ENCODE measurements at regions not wholly inside any gene's neighbourhood (a gene's known extent, or its start where the extent isn't known, plus 50 kb on each side); places are given as distances from the start of the nearest gene placed in this dataset.

DNA sequence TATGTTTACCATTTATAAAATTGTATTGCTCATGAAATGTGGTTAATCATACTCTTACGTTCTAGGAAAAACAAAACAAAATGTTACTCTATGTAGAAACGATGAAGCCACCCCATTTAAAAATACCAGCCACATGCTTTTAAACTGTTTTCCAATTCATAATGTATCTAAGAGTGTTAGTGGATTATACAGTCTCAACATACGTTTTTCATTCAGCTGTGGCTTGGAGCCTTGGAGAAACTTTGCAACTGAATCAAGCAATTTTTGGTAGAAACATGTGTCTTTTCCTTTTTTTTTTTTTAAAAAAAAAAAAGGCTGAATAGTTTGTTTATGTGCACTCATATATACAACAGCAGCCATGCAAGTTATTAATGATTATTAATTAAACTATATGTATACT is 378.0 kb upstream of the SEMA3D start:
- DNase-seq, result no peak

DNA sequence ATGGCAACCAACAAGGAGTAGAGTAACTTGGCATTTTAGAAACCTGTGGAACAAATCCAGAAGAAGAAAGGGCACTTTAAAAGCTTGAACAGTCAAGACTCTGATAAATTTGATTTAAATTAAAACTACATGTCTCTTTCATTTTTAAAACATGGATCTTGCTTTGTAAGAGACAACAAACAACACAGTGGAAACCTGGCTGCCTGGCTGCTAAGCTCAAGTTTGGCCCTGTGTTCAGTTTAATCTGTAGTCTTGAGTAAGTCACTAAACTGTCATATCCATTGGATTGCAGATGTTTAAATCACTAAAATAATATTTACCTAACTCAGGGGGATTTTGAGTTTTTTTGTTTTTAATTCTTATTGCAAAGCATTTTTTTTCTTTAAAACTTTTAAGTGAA is 374.9 kb upstream of the SEMA3D start:
- no peak for DNase-seq

DNA sequence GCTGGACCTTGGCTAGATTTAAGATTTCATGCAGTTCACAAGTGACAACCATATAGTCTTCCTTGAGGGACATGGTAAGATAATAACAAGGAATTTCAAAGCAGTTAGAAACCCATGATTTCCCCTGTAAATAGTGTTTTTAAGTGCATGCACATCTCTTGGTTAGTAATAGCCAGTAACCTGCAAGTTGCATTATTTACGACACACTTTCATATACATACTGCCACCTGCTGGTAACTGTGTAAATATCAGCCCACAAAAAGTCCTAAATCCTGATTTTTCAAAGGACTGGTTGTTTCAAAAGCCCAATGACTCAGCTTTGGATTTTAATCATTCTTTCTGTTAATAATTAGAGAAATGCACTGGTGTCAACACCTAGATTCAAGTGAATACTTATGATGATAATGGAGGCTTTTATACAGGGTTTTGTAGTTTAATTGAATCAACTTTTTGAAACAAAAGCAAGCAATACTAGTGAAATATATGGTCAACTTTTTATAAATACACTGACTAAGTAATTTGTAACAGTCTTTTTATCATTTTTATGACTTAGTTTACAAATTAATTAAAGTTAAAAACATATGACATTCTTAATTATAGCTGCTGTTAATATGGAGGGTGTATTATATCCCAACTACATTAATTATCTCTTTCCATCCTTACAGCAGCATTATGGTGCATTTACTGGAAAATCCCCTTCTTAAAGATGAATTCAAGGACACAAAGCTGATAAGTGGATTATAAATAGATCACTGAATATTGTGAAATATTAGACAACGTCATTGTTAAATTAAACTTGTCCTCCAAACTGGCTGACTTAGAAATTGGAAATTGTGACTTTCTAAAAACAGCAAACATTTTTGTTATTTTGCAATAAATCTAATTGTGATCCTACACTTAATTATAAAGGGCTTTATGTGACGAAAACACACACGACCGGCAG is 367.7 kb upstream of the SEMA3D start:
- peak; percentile 9 to 74 for DNase-seq

DNA sequence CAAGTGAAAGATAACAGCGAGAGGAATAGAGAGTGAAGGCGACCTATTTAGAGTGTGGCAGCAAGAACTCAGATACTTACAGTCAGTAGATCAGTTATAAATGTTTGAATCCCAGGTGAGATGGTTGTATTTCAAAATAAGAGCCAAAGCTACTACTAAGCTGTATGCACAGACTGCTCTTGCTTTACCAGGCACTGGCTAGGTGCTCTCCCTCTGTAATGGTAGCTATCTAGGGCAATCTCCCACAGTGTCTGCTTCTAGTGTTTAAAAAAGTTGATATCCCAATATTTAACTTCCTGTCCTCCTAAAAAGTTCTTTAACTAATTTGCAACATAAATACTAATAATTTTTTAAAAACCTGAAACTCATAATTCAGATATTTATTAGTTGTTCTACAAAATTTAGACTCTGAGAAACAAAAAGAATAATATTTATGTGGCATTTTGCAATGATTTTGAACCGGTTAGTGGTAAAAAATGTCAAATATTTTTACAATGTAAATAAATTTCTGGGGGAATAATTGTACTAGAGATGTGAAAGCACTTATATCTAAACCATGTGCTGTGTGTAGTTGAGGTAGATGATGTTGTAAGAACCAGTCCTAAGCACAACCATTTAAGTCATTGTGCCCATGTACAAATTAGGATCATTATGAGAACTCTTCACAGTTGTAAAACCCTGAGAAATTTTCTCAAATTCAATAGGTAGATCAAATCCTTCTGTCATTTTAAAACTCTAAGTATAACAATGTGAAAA is 349.3 kb upstream of the SEMA3D start:
- no peak for DNase-seq

DNA sequence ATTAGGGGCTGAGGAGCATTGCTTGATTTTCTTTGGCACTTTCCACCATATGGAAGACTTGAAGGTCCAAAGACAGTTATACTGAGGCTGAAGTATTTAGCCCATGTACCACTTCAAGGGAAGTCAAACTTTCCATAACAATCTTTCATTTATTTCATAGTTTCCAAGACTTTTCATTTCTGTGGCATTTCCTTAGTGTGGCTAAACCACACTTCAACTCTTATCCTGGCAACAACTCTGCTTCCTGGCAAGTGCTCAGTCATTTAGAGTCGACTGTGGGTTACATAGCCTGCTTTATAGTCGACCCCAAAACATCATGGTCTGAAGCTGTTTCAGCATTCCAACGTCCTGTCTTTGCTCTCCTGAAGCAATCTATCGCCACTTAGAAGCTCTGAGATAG is 343.0 kb upstream of the SEMA3D start:
- no peak for DNase-seq

DNA sequence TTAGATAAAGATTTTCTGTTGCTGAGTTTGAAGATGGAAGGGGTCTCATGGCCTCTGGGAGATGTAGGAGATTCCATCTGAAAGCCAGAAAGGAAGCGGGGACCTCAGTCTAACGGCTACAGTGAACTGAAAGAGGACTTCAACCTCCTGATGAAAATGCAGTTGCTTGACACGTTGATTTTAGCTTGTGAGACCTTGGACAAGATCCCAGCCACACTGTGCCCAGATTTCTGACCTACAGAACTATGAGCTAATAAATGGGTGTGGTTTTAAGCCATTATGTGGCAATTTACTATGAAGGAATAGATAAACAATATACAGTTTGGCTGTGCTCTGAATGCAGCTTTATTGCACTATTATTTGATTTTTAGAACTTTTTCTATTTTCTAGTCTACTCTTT is 342.3 kb upstream of the SEMA3D start:
- no peak for DNase-seq

DNA sequence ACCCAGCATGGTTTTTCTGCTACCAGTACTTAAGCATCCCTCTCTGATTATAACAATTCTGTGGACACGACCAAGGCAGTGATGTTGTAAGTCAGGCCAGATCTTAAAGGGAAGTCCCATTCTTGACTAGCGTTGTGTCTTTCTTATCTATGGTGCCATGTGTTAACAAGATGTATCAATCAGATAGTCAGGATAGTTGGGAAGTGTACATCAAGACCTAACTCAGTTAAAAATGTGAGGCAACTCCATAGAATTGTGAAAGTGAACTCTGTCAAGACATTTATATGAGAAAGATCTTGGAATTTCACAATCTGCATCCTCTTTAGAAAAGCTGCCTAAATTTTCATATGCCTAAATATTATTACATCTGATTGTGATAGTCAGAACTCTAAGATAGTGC is 341.7 kb upstream of the SEMA3D start:
- DNase-seq, result no peak

DNA sequence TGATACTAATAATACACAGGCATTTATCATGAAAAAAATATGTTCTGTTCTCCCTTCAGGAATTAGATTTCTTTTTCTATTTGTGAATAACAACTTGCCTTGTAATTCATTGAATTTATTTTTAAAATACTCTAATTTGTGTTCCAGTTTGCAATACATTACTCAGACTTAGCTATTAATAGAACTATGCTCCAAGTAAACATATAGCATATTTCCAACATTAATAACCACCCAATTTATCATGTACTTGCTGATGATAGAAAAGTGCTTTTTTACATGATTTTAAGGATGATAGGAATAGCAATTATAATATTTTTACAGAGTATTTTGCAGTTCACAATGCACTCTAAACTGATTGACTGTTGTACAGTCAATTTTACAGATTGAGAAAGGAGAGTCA is 338.8 kb upstream of the SEMA3D start:
- DNase-seq, result no peak

DNA sequence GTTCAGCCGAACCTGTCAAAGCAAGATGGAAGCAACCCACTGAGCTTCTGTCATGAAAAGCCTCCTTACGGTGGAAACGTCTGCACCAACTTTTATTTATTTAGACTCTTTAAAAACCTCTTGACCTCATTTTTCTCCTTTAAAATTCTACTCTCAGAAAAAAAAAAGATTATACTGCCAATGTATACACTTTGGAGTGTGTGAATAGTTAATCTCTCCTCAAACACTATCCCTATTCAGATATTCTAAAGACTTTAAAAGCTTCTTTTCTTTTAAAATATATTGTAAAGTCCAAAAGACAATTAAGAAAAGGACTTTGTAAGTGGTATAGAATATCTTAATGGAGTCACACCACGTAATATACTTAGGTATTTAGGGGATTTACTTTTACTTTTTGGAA is 335.2 kb upstream of the SEMA3D start:
- no peak for DNase-seq

DNA sequence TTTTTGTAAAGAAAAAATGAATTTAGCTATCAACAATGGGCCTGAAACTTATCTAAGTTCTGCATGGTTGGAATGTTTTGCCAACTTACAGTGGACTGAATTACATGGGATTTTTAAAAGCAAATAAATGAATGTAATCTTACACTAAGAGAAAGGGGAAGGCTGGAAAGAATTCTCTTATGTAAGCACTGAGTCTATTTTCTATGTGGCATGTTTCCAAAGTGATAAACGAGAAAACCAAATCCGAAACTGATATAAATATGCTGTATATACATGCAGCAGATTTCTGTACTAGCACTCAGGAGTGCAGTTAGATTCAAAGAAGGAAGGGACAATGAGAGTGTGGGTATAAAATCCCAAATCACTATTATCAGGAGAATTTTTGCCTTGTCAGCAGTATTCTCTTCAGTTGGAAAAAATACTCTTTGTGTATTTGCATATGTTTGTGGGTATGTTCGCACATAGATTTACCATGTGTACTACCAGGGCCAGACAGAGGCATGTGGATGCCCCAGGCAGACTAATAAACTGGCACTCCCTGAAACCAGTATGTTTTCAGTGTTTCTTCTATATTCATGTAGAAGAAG is 334.3 kb upstream of the SEMA3D start:
- DNase-seq, result no peak

DNA sequence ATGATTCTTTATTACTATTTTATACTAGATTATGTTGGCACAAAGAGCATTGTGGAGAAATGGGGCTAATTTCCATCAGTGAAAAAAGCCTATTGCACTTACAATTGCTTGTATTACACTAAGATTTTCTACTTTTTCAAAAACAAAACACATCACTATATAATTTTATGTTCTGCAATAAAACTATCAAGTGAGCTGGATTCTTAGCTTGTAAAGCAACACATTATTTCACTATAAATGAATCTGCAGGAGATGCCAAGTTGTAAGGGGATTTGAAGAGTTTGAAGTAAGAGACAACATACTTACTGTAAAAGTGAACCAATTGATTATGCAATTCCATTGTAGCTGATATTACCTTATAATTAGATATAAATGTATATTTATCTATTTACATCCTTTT is 333.3 kb upstream of the SEMA3D start:
- DNase-seq, result no peak

DNA sequence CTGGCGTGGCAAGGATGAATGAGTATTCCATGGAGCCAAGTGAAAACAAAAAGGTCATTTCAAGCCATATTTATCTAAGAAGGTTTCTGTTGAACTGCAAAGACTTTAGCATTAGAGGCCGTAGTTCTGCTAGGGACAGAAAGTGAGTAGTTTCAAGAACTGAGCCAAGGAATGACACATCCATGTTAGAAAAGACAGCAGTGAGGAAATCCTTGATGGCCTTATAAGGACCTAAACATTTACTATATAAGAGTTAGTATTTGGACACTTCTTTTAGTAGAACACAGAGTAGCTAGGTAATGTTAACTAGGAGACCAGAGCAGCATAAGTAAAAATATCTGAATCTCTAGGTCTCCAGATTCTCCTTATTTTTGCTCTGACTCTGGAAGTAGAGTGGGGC is 329.8 kb upstream of the SEMA3D start:
- no peak for DNase-seq

DNA sequence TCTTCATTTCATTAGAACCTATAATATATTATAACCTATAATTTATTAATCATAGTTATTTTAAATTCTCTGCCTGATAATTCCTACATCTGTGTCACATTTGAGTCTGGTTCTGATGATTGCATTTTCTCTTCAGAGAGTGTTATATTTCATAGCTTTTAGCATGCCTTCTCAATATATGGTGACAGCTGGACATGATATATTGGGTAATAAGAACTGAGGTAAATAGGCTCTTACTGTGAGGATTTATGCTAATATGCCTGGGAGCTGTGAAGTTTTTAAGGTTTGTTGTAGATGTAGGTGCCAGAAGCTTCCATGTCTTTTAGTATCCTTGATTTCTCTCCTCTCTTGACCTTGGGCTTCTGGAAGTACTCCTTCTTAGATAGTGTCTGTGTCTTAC is 325.9 kb upstream of the SEMA3D start:
- peak; percentile 24 to 80 for DNase-seq

DNA sequence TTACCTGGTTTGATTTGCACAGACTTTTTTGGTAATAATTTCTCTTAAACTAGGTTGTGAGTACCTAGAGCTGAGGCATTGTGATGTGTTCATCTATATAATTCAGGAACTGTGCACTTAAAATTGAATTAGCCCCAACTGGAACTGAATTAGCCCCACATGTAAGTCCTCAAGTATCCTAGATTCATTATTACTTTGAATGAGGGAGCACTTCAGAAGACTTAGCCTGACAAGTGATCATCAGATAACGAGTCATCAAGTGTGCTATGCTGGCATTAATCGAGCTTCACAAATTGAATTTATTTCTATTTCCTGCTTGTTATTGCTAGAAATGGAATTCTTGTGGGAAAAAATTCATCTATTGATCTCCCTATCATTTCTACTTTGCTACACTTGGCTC is 323.4 kb upstream of the SEMA3D start:
- DNase-seq, result peak; percentile 16 to 88

DNA sequence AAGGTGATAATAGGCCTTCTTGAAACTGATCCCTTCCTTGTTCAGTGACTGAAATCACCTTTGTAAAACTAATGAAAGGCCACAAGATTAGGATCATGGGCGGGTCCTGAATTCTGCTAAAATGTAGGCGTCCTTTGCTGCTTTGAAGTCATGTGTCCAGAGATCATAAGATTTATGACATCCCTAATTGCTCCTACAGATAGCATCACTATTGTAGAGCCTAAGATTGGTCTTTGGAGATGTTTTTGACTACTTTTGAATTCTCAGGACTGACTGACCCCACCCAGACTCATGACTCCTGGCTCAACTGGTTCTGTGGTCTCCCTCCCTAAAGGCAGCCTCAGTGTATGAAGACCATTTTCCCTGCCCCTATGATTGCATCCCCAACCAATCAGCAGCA is 322.6 kb upstream of the SEMA3D start:
- DNase-seq, result no peak

DNA sequence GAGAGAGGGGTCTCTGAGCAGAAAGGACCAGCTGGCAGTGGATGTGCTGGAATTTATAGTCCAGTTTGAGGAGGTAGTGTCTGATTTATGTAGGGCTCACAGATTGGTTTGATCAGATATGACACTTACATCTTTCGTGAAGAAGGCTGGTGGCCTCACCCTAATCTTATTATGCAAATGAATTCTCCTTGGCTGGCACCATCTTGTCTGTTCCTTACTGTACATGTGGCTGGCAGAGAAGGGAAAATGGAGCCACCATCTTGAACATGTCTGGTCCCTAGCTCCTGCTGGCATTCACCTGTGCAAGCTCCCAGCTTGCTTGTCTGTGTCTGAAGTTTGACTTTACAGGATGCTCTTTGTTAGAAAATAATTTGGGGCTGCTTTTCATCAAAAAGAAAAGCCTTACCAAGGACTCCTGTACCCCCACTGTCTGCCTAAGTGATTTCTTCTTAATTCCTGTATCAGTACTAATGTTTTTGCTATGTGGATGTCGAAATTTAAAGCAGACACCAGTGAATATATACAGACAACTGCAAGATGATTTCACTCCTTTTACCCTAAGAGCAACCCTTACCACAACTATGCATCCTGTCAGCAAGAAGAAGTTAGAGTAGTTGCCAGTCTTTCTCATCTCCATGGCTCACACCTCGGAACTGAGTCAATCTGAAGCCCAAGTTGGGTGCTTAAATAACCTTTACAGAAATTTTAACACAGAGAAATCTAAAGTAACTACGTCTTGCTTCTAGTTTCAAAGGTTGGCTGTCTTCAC is 322.0 kb upstream of the SEMA3D start:
- peak; percentile 11 to 48 for DNase-seq

DNA sequence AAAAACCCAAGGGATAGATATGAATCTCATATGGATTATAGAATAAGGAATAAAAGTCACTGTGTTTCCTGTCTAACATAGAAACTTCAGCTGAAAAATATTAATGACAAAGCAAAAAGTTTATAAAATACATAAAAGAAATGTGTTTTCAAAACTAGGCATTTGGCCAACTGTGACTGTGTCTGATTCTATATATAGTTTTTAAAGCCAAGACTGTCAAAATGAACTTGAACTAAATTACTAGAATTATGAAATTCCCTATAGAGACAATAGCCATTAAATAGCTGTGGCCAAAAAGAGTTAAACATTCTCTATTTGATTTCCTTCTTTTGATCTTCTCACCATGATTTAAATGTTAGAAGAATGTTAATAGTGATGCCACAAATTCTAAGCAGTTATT is 311.2 kb upstream of the SEMA3D start:
- no peak for DNase-seq

DNA sequence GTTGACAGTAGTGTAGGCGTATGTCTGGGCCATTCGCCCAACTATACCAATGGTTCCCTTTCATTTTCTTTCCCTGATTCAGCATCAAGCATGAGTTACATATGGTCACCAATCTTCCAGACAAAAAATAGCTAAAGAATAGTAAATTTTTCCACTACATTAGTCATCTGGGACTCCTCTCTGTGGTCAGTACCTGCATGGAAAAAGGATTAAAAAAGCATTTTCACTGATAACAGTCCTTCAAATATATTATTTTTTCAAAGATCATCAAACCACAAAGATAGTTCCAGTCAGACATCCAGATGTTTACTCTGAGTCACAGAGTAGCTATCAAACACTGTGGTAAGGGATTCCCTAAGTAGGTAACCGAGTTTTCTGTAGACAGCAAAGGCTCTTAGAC is 302.6 kb upstream of the SEMA3D start:
- DNase-seq, result no peak

DNA sequence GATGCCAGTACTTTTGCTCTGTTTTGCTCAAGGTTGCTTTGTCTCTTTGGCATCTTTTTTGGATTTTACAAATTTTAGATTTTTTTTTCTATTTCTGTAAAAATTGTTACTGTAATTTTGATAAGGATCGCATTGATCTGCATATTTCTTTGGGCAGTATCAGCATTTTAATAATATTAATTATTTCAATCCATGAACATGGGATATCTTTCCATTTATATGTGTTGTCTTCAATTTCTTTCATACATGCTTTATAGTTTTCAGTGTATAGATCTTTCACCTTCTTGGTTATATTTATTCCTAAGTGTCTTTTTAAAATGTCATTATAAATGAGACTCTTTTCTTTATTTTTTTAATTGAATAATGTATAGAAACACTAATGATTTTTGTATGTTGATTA is 301.6 kb upstream of the SEMA3D start:
- DNase-seq, result no peak

DNA sequence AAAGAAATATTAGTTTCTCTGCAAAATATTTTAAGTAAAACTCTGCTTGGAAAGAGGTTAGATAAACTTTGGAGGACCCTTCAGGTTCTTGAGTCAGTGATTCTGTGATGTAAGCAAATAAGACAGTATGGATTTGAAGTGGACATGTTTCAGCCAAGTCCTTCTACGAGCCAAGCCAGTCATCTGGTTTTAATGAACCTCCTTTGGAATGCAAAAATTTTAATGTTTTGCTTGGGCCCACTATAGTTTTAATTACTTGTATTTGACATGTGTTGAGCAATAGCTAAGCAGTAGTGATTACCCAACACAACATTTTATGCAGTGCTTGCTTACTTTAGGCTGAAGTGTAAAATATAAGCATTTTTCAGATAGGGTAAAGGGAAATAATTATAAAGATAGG is 296.3 kb upstream of the SEMA3D start:
- DNase-seq, result no peak

DNA sequence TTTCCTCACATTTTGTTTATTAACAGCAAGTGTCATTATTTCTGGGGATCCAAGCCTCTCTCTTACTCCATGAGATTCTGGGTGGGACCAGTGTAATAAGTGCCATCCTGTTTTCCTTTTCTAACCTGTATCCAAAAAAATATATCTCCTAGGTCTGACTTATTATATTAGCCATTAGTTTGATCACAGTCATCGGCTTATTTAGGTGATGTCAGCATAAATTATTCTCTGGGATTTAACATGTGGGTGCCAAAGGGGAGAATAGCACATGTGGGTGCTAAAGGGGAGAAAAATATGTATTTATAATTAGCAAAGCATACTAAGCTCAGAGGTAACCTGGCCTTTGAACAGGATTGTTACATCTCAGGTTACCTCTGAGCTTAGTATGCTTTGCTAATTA is 293.8 kb upstream of the SEMA3D start:
- DNase-seq, result no peak

DNA sequence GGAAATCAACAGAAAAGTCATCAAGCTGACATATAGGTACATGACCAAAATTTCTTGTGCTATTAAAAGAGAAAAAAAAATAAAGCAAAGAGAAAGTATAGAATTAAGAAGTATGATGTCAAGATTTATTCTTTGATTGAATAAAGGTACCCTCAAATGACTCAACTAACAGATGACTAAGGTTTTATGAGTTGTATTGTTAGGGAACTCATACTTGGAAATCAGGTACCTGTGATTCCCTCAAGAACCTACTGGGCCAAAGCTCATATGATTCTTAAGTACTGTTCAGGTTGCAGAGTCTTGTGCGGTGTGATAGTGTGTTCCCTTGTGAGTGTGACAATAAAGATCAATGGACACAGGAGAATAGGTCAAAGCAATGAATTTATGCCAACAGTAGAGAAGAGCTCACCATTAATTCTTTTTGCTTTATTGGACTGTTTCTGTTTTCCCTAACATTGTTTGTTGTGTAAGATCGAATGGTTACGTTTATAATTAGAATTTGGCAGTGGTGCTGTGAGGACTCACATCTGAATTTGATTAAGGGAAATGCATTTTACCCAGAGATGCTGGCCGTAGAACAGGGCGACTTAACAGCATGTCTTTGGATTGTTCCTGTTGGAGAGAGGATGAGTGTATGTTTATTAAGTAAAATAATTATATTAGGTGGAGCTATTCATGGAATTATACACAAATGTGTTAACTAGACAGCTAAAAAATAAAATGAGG is 293.2 kb upstream of the SEMA3D start:
- DNase-seq, result no peak

All from NCI-H524 (cell line).